GM12865 (cell line): ENCODE measurements at regions not wholly inside any gene's neighbourhood (a gene's known extent, or its start where the extent isn't known, plus 50 kb on each side); places are given as distances from the start of the nearest gene placed in this dataset.
"Not testable (repeated sequence)": the region's sequence is repeated elsewhere in the genome, so short reads cannot be mapped to it uniquely, and the experiment has no call there.

Source experiments
- DNase-seq: peaks from one replicate; pipeline ENCODE4 v3.0.0; 2010; ENCODE audit warnings: low read depth
- H3K4me3 ChIP-seq: 2 replicates; pipeline ENCODE4 v1.5.1; 2011; ENCODE audit warnings: mild to moderate bottlenecking, low read depth, low read length, control low read depth
- CTCF ChIP-seq: IDR thresholded peaks from 2 replicates; pipeline ENCODE4 v1.5.1; 2011; ENCODE audit warnings: low read length, control low read depth, low read depth, inconsistent platforms; ENCODE audit not compliant: insufficient read depth; ENCODE audit errors: missing control alignments

GRCh38 chr17:71638668-71639067, 482.2 kb upstream of the SOX9 start:
- no peak for TF ChIP-seq CTCF
- no peak overlapping the region for H3K4me3 ChIP-seq
- DNase-seq, result no peak

GRCh38 chr17:71639865-71640264, 481.0 kb upstream of the SOX9 start:
- TF ChIP-seq CTCF, result no peak
- no peak for DNase-seq

GRCh38 chr17:71646890-71647289, 473.9 kb upstream of the SOX9 start:
- H3K4me3 ChIP-seq, DNase-seq: not testable (repeated sequence)

More at GRCh38 chr17:71639865-71640264, 481.0 kb upstream of the SOX9 start:
- H3K4me3 ChIP-seq, result no peak overlapping the region

GRCh38 chr17:71648342-71648741, 472.5 kb upstream of the SOX9 start:
- not testable (repeated sequence) for DNase-seq, H3K4me3 ChIP-seq

- DNase-seq, result no peak
- no peak for TF ChIP-seq CTCF
- H3K4me3 ChIP-seq, result no peak overlapping the region
These were observed 470.9 kb upstream of the SOX9 start for GRCh38 chr17:71649941-71650350.

- DNase-seq, result no peak
- no peak overlapping the region for H3K4me3 ChIP-seq
- TF ChIP-seq CTCF, result no peak
These were observed 465.3 kb upstream of the SOX9 start for GRCh38 chr17:71655542-71655941.

- no peak overlapping the region for H3K4me3 ChIP-seq
- DNase-seq, result no peak
- no peak for TF ChIP-seq CTCF
These were observed 463.6 kb upstream of the SOX9 start for GRCh38 chr17:71656964-71657858.

GRCh38 chr17:71658996-71659395, 461.8 kb upstream of the SOX9 start:
- H3K4me3 ChIP-seq, result no peak overlapping the region
- DNase-seq, result no peak
- no peak for TF ChIP-seq CTCF
